Smooth muscle cell (in vitro differentiated cells): ENCODE measurements at regions not wholly inside any gene's neighbourhood (a gene's known extent, or its start where the extent isn't known, plus 50 kb on each side); places are given as distances from the start of the nearest gene placed in this dataset.
"Not testable (repeated sequence)": the region's sequence is repeated elsewhere in the genome, so short reads cannot be mapped to it uniquely, and the experiment has no call there.

Source experiments
- DNase-seq: peaks from one replicate; lab custom pipeline; 2025; ENCODE audit not compliant: unreplicated experiment; lab: John Stamatoyannopoulos, UW
- H2AFZ ChIP-seq: fragments of 200-600 bp; sonication (generic); 2 replicates; pipeline ENCODE4 v1.6.0; 2016; ENCODE audit warnings: antibody characterized with exemption, low read depth, mild to moderate bottlenecking
- H3F3A ChIP-seq: fragments of 200-600 bp; sonication (generic); 2 replicates; pipeline ENCODE4 v1.6.0; 2017; ENCODE audit warnings: antibody characterized with exemption, low read depth
- H3K27ac ChIP-seq: fragments of 200-600 bp; sonication (generic); 2 replicates; pipeline ENCODE4 v1.5.1; 2016; ENCODE audit warnings: low read depth, mild to moderate bottlenecking
- H3K27me3 ChIP-seq: fragments of 200-600 bp; sonication (generic); 2 replicates; pipeline ENCODE4 v1.6.1; 2016; ENCODE audit warnings: low read depth, mild to moderate bottlenecking
- H3K36me3 ChIP-seq: fragments of 200-600 bp; sonication (generic); 2 replicates; pipeline ENCODE4 v1.5.1; 2016; ENCODE audit warnings: low read depth
- H3K4me1 ChIP-seq: fragments of 200-600 bp; sonication (generic); 2 replicates; pipeline ENCODE4 v1.5.1; 2016; ENCODE audit warnings: low read depth
- H3K4me2 ChIP-seq: fragments of 200-600 bp; sonication (generic); 2 replicates; pipeline ENCODE4 v1.6.0; 2016; ENCODE audit warnings: mild to moderate bottlenecking
- H3K4me3 ChIP-seq: fragments of 200-600 bp; sonication (generic); 2 replicates; pipeline ENCODE4 v1.5.1; 2016; ENCODE audit warnings: mild to moderate bottlenecking
- H3K79me2 ChIP-seq: fragments of 200-600 bp; sonication (generic); 2 replicates; pipeline ENCODE4 v1.6.0; 2016; ENCODE audit warnings: low read depth, mild to moderate bottlenecking
- H3K9ac ChIP-seq: fragments of 200-600 bp; sonication (generic); 2 replicates; pipeline ENCODE4 v1.6.0; 2016; ENCODE audit warnings: low read depth
- H3K9me3 ChIP-seq: fragments of 200-600 bp; sonication (generic); replicated peaks from 2 replicates; pipeline ENCODE4 v1.5.1; 2016; ENCODE audit warnings: low read depth
- H4K20me1 ChIP-seq: fragments of 200-600 bp; sonication (generic); 2 replicates; pipeline ENCODE4 v1.6.0; 2016; ENCODE audit warnings: low read depth
- WGBS: methylation state at CpG from one replicate; pipeline ENCODE4 v1.1.7; 2016; ENCODE audit warnings: low lambda C conversion rate; 5-methylcytosine and 5-hydroxymethylcytosine counted together
- TF ChIP-seq, protein P1 (sequence below): fragments of 200-600 bp; sonication (generic); IDR thresholded peaks from 2 replicates; pipeline ENCODE4 v1.5.1; 2017; ENCODE audit warnings: borderline replicate concordance, mild to moderate bottlenecking, antibody characterized with exemption; ENCODE audit not compliant: insufficient read depth, poor library complexity, severe bottlenecking

DNA sequence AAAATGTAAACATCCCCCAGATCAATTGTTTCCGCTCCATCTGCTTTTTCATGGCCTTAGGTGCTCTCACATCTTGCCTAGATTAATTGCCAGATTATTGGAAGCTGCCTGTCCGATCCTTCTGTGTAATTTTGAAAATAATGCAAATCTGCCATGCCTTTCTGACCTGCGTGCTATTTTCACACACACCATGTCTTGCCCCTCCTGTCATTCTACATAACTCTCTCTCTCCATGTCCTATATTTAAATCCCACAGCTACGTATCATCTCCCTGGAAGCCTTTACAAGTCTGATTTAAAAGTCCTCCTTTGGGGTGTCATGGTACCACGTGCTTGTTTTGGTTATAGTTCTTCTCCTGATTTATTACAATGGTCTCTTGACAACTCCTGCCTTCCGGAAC is 247.6 kb upstream of the ELAVL2 start:
- Histone ChIP-seq H3K4me2 (no peak overlapping the region), H3K9ac (no peak overlapping the region), H3K9me3 (no peaks in the 10 kb centered on the region), H2AFZ (no peak overlapping the region), H4K20me1 (no peaks in the 10 kb centered on the region), H3K27ac (no peak overlapping the region), H3K36me3 (no peaks in the 10 kb centered on the region), H3F3A (no peaks in the 10 kb centered on the region), H3K27me3 (no peaks in the 10 kb centered on the region), H3K4me1 (no peaks in the 10 kb centered on the region), H3K4me3 (no peak overlapping the region), H3K79me2 (no peaks in the 10 kb centered on the region)
- WGBS = 91% methylated on average over 6 of the region's 6 CpGs
- TF ChIP-seq, protein P1, sequence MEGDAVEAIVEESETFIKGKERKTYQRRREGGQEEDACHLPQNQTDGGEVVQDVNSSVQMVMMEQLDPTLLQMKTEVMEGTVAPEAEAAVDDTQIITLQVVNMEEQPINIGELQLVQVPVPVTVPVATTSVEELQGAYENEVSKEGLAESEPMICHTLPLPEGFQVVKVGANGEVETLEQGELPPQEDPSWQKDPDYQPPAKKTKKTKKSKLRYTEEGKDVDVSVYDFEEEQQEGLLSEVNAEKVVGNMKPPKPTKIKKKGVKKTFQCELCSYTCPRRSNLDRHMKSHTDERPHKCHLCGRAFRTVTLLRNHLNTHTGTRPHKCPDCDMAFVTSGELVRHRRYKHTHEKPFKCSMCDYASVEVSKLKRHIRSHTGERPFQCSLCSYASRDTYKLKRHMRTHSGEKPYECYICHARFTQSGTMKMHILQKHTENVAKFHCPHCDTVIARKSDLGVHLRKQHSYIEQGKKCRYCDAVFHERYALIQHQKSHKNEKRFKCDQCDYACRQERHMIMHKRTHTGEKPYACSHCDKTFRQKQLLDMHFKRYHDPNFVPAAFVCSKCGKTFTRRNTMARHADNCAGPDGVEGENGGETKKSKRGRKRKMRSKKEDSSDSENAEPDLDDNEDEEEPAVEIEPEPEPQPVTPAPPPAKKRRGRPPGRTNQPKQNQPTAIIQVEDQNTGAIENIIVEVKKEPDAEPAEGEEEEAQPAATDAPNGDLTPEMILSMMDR = no peak
- DNase-seq = no peak

DNA sequence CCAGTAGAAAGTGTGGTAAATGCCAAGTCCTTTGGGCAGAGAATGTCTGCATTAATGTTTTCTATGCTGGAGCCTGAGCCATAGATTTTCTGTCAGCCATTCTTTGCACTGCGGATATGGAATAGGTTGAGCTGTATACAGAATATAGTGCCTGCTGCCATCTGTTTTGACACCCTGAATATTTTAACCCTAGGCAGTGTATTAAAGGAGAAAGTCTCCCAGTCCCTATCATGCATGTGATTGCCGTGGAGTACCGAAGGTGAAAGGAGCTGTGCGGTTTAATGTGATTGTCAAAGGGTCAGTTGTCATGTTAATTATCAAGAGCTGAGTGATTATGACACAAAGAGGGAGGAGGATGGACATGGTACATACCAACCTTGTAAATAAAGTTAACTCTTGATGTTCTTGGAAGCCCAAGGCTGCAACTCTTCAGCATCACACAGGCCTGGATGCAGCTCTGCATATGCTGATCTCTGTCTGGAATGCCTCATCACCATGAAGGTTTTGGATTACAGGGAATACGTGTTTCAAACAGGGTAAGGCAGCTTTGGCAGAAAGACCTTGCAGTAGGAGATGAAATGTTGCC is 247.1 kb upstream of the ELAVL2 start:
- H3K4me1 ChIP-seq = no peaks in the 10 kb centered on the region
- no peak overlapping the region for H2AFZ ChIP-seq
- no peak overlapping the region for H3K9ac ChIP-seq
- no peak overlapping the region for H3K4me3 ChIP-seq
- no peaks in the 10 kb centered on the region for H3K9me3 ChIP-seq
- H3K27ac ChIP-seq = no peak overlapping the region
- no peaks in the 10 kb centered on the region for H3K79me2 ChIP-seq
- no peaks in the 10 kb centered on the region for H3K36me3 ChIP-seq
- no peaks in the 10 kb centered on the region for H3K27me3 ChIP-seq
- no peaks in the 10 kb centered on the region for H4K20me1 ChIP-seq
- no peak overlapping the region for H3K4me2 ChIP-seq
- TF ChIP-seq, protein P1 = no peak
- H3F3A ChIP-seq = no peaks in the 10 kb centered on the region
- DNase-seq = no peak
- 80% methylated on average over 5 of the region's 5 CpGs for WGBS

DNA sequence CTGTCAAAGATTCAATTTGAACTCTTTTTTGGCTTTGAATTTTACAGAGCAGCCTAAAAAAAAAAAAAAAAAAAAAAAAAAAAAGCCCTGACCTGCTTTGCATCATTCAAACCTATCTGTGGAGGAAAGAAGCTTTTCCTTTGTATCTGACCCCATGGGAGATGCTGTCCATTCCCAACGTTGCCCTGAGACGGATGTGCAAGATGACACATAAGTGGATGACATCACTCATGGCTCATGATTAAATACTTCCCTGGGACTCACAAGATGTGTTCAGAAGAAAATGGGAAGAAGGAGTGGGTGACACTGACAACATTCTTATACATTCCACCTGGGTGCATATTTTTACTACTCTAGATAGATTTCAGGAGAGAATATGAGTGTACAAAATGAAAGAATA is 245.7 kb upstream of the ELAVL2 start:
- no peak for DNase-seq
- Histone ChIP-seq H3K4me3 (no peak overlapping the region), H3K4me2 (no peak overlapping the region), H3K27ac (no peak overlapping the region), H3F3A (no peaks in the 10 kb centered on the region), H3K4me1 (no peaks in the 10 kb centered on the region), H3K27me3 (no peaks in the 10 kb centered on the region), H3K9me3 (no peaks in the 10 kb centered on the region), H3K79me2 (no peaks in the 10 kb centered on the region), H2AFZ (no peak overlapping the region), H3K9ac (no peak overlapping the region), H3K36me3 (no peaks in the 10 kb centered on the region), H4K20me1 (no peaks in the 10 kb centered on the region)
- 36% methylated on average over 2 of the region's 2 CpGs for WGBS
- TF ChIP-seq, protein P1 = no peak

DNA sequence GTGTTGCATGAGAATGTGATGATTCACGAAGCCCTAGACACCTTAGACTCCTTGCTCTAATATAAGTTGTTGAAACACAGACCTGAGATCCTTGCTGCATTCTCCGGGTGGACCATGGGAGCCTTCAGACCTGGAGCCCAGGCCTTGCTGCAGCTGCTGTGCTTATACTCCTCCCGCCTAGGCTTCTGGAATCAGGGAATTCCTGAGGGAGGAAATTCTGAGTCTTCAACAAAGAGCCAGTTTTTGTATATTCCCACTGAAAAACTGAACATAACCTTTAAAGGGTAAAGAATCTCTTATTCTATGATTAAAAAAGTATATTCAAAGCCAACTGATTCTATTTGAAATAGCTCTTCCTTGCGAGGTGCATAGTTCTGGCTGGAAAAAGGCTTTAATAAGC is 245.1 kb upstream of the ELAVL2 start:
- Histone ChIP-seq H2AFZ (no peak overlapping the region), H3F3A (no peaks in the 10 kb centered on the region), H3K9ac (no peak overlapping the region), H3K79me2 (no peaks in the 10 kb centered on the region), H3K36me3 (no peaks in the 10 kb centered on the region), H3K27me3 (no peaks in the 10 kb centered on the region), H3K4me2 (no peak overlapping the region), H4K20me1 (no peaks in the 10 kb centered on the region), H3K9me3 (no peaks in the 10 kb centered on the region), H3K4me3 (no peak overlapping the region), H3K4me1 (no peaks in the 10 kb centered on the region), H3K27ac (no peak overlapping the region)
- no peak for DNase-seq
- WGBS = 91% methylated on average over 4 of the region's 4 CpGs
- TF ChIP-seq, protein P1 = no peak

DNA sequence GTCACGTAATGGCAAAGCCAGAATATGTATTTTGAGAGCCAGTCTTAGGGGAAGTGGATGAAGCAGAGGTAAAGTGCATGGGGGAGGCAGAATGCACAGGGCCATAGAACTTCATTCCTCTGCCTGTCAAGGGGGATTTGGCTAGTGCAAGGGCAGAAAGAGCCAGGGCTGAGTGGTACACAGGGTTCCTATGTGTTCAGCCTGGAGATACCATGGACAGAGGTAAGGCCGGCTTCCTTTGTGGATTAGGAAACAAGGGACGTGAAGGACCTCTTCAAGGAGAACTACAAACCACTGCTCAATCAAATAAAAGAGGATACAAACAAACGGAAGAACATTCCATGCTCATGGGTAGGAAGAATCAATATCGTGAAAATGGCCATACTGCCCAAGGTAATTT is 241.1 kb upstream of the ELAVL2 start:
- H3K4me2 ChIP-seq, H3K36me3 ChIP-seq, H3K4me3 ChIP-seq, DNase-seq, H3F3A ChIP-seq, H2AFZ ChIP-seq, H3K79me2 ChIP-seq, H4K20me1 ChIP-seq, H3K9ac ChIP-seq, H3K27me3 ChIP-seq, H3K9me3 ChIP-seq, H3K27ac ChIP-seq, H3K4me1 ChIP-seq: not testable (repeated sequence)
- 86% methylated on average over 5 of the region's 5 CpGs for WGBS
